HepG2 (cell line): ENCODE measurements at regions not wholly inside any gene's neighbourhood (a gene's known extent, or its start where the extent isn't known, plus 50 kb on each side); places are given as distances from the start of the nearest gene placed in this dataset.

ENCODE experiments used
- ATAC-seq: fragments of 200-7000 bp; cut with Tn5 transposase; 3 replicates; pipeline ENCODE4 v1.9.1; 2020; ENCODE audit warnings: mild to moderate bottlenecking, moderate library complexity
- BruUV-seq: library from RNA; stranded (reverse); fragments of 400-500 nt; replicated peaks from 2 replicates; lab custom pipeline; 2021; lab: Mats Ljungman, UMichigan
- CTCF ChIA-PET: fragments of 300-600 bp; formaldehyde crosslinking; extraction: SDS; loops from one replicate; lab custom pipeline; 2021; ENCODE audit warnings: low total read pairs, inconsistent platforms, low intra/inter-chr PET ratio; lab: Yijun Ruan, JAX
- POLR2A ChIA-PET: fragments of 350-600 bp; sonication (Branson Sonifier 250); formaldehyde crosslinking; loops from one replicate; lab custom pipeline; 2020; ENCODE audit warnings: antibody characterized with exemption, inconsistent platforms; lab: Yijun Ruan, JAX
- DNase-seq: peaks from one replicate; pipeline ENCODE4 v3.0.0-alpha.2; 2015; ENCODE audit warnings: low spot score
- FAIRE-seq: peaks from 3 replicates; lab custom pipeline; 2011; peaks lifted over from hg19 to GRCh38; lab: Jason Lieb, UNC
- H2AFZ ChIP-seq: one replicate; pipeline ENCODE4 v1.6.1; 2011; ENCODE audit warnings: low read length, inconsistent platforms
- H3K27ac ChIP-seq: fragments of 300-600 bp; 3 replicates; pipeline ENCODE4 v1.8.0; 2011; ENCODE audit warnings: mixed run types, mild to moderate bottlenecking, mixed read lengths, low read length, inconsistent platforms; ENCODE audit not compliant: insufficient read depth; ENCODE audit errors: extremely low read length
- H3K27me3 ChIP-seq, 2 experiments: fragments of 200-600 bp in 1 of 2; 2 replicates in 1 of 2; 3 replicates in 1 of 2; pipeline versions ENCODE4 v1.6.0 to v1.8.0; 2011; ENCODE audit warnings: low read length in 2 of 2, mild to moderate bottlenecking in 2 of 2, moderate library complexity in 2 of 2, inconsistent platforms in 1 of 2; ENCODE audit not compliant: insufficient read depth in 2 of 2, control insufficient read depth in 1 of 2
- H3K36me3 ChIP-seq, 2 experiments: fragments of 200-600 bp in 1 of 2; replicated peaks in 1 of 2; 2 replicates in 1 of 2; 3 replicates in 1 of 2; pipeline versions ENCODE4 v1.5.1 to v1.8.0; 2011; ENCODE audit warnings: low read length in 2 of 2, inconsistent platforms in 1 of 2; ENCODE audit not compliant: insufficient read depth in 2 of 2, control insufficient read depth in 1 of 2
- H3K4me1 ChIP-seq: 2 replicates; pipeline ENCODE4 v1.5.1; 2012; ENCODE audit warnings: low read length, inconsistent platforms; ENCODE audit not compliant: insufficient read depth
- H3K4me2 ChIP-seq: 2 replicates; pipeline ENCODE4 v1.6.0; 2011; ENCODE audit warnings: low read depth, low read length, inconsistent platforms
- H3K4me3 ChIP-seq, 3 experiments: fragments of 200-600 bp in 1 of 3; sonication (generic), shearing (Covaris generic) in 1 of 3; replicated peaks in 1 of 3; 2 replicates each; pipeline ENCODE4 v1.5.1; 2011 to 2016; ENCODE audit warnings: low read length in 3 of 3, inconsistent platforms in 2 of 3, low read depth in 2 of 3, mild to moderate bottlenecking in 2 of 3, control low read depth in 1 of 3, mixed read lengths in 1 of 3; ENCODE audit not compliant: insufficient read depth in 1 of 3
- H3K79me2 ChIP-seq: one replicate; pipeline ENCODE4 v1.6.1; 2011; ENCODE audit warnings: low read length, inconsistent platforms; ENCODE audit not compliant: insufficient read depth
- H3K9ac ChIP-seq: 2 replicates; pipeline ENCODE4 v1.6.0; 2011; ENCODE audit warnings: mild to moderate bottlenecking, low read depth, low read length, inconsistent platforms; ENCODE audit not compliant: insufficient read depth
- H3K9me3 ChIP-seq: 2 replicates; pipeline ENCODE4 v1.5.1; 2012; ENCODE audit warnings: mild to moderate bottlenecking, low read length
- H4K20me1 ChIP-seq: 2 replicates; pipeline ENCODE4 v1.6.0; 2011; ENCODE audit warnings: inconsistent platforms, mild to moderate bottlenecking, low read length, moderate library complexity; ENCODE audit not compliant: insufficient read depth
- AHR ChIP-seq: IDR thresholded peaks from 2 replicates; pipeline ENCODE4 v1.6.1; 2018; ENCODE audit warnings: missing genetic modification reagents, missing compliant biosample characterization
- CEBPG ChIP-seq: IDR thresholded peaks from 2 replicates; pipeline ENCODE4 v1.6.1; 2016
- FOXO1 ChIP-seq: sonication (generic); formaldehyde crosslinking; IDR thresholded peaks from 2 replicates; pipeline ENCODE4 v1.4.0; 2020; ENCODE audit warnings: missing genetic modification reagents
- KLF11 ChIP-seq: IDR thresholded peaks from 2 replicates; pipeline ENCODE4 v1.6.1; 2016; ENCODE audit warnings: missing compliant biosample characterization
- LCORL ChIP-seq, 2 experiments: fragments of 450-650 bp in 1 of 2; sonication (generic) in 1 of 2; formaldehyde crosslinking in 1 of 2; IDR thresholded peaks; 2 replicates each; pipeline versions ENCODE4 v1.5.0 to v1.6.1; 2017 to 2020; ENCODE audit warnings: antibody characterized with exemption in 1 of 2, missing genetic modification reagents in 1 of 2
- PCBP1 ChIP-seq: fragments of 200-400 bp; formaldehyde crosslinking; IDR thresholded peaks from 2 replicates; pipeline ENCODE4 v1.6.1; 2017; ENCODE audit warnings: mild to moderate bottlenecking, low read depth, low read length, borderline replicate concordance
- PHF21A ChIP-seq: sonication (generic); formaldehyde crosslinking; IDR thresholded peaks from 2 replicates; pipeline ENCODE4 v1.5.0; 2020; ENCODE audit warnings: mild to moderate bottlenecking, missing genetic modification reagents
- RCOR2 ChIP-seq: IDR thresholded peaks from 2 replicates; pipeline ENCODE4 v1.6.1; 2016; ENCODE audit warnings: missing biosample characterization, missing genetic modification reagents
- REST ChIP-seq, 2 experiments: IDR thresholded peaks; 2 replicates each; pipeline ENCODE4 v1.6.1; 2011 to 2012; ENCODE audit warnings: low read length in 2 of 2, borderline replicate concordance in 1 of 2, low read depth in 1 of 2, mild to moderate bottlenecking in 1 of 2, moderate library complexity in 1 of 2
- SAFB2 ChIP-seq: sonication (generic); formaldehyde crosslinking; IDR thresholded peaks from 2 replicates; pipeline ENCODE4 v1.5.1; 2020; ENCODE audit warnings: missing genetic modification reagents, low read depth, mild to moderate bottlenecking, borderline replicate concordance
- SIN3A ChIP-seq: IDR thresholded peaks from 2 replicates; pipeline ENCODE4 v1.6.1; 2011; ENCODE audit warnings: low read depth, mild to moderate bottlenecking, control low read depth, low read length, borderline replicate concordance
- ZNF260 ChIP-seq: sonication (generic); formaldehyde crosslinking; IDR thresholded peaks from 2 replicates; pipeline ENCODE4 v1.4.0; 2020; ENCODE audit warnings: missing genetic modification reagents, low read depth, mild to moderate bottlenecking, borderline replicate concordance
- ZNF430 ChIP-seq: sonication (generic); formaldehyde crosslinking; IDR thresholded peaks from 2 replicates; pipeline ENCODE4 v1.9.0; 2021; ENCODE audit warnings: mild to moderate bottlenecking, missing genetic modification reagents
- ZNF557 ChIP-seq: sonication (generic); formaldehyde crosslinking; IDR thresholded peaks from 2 replicates; pipeline ENCODE4 v1.4.0; 2020; ENCODE audit warnings: missing genetic modification reagents
- ZNF629 ChIP-seq: sonication (generic); formaldehyde crosslinking; conservative IDR thresholded peaks from 2 replicates; pipeline ENCODE4 v1.5.0; 2020; ENCODE audit warnings: missing genetic modification reagents
- ZNF670 ChIP-seq: sonication (generic); formaldehyde crosslinking; IDR thresholded peaks from 2 replicates; pipeline ENCODE4 v1.8.0; 2022; ENCODE audit warnings: mild to moderate bottlenecking, missing genetic modification reagents, borderline replicate concordance
- ZNF879 ChIP-seq: sonication (generic); formaldehyde crosslinking; IDR thresholded peaks from 2 replicates; pipeline ENCODE4 v1.8.1; 2023; ENCODE audit warnings: missing genetic modification reagents
- ZNF891 ChIP-seq: sonication (generic); formaldehyde crosslinking; IDR thresholded peaks from 2 replicates; pipeline ENCODE4 v1.5.0; 2020; ENCODE audit warnings: mild to moderate bottlenecking, missing genetic modification reagents
- ZSCAN25 ChIP-seq: sonication (generic); formaldehyde crosslinking; IDR thresholded peaks from 2 replicates; pipeline ENCODE4 v1.8.0; 2022; ENCODE audit warnings: mild to moderate bottlenecking, missing genetic modification reagents
- WGBS: methylation state at CpG from one replicate; pipeline ENCODE4 v1.1.6; 2017; ENCODE audit warnings: low lambda C conversion rate; 5-methylcytosine and 5-hydroxymethylcytosine counted together
- in situ Hi-C: cut with HindIII; loops from 2 replicates; pipeline ENCODE4 v1.10.0; 2017; ENCODE audit warnings: low pct_unique_long_range_greater_than_20kb; ENCODE audit not compliant: extremely low pct_ligation_motif_present
- intact Hi-C: fragments of 100-400 bp; cut with micrococcal nuclease; formaldehyde crosslinking; loops from one replicate; pipeline ENCODE4 v1.10.0; 2022; ENCODE audit not compliant: unreplicated experiment
- TF ChIP-seq, protein P1 (sequence below): sonication (generic); formaldehyde crosslinking; IDR thresholded peaks from 2 replicates; pipeline ENCODE4 v1.4.0; 2020; ENCODE audit warnings: missing genetic modification reagents, low read depth, mild to moderate bottlenecking, borderline replicate concordance

DNA sequence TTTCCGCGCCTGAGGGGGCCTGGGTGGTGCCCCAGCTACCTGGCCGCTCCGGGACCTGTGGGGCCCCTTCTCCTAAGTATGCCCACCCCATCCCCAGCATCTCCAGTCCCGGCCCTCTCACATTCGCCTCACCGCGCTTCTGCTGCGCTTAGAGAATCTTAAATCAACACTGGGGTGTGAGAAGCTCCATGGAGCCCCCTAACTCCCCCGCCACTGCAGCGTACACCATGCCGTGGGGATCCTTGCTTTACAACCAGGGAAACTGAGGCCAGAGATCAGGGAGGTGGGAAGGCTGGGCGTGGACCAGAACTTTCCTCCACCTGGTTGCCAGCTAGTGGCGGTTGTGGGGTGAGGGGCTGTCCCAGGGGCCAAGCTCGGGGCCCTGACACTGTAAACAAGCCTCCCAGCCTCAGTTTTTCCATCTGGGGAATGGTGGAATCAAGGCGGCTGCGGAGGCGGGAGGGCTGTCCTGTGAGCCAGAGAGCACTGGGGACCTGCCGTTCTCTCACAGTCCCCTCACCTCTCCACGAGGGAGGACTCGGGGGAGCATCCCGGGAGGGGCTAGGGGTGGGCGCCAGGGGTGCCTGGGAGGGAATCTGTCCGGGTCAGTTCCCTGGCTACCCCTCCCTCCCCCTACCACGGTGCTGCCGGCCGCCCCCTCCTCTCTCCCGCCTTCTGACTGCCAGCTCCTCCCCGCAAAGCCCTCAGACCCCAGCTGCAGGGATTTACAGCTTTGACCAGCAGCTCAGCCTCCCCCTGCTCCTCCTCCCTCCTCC, 161.2 kb downstream of the C9orf50 start:
- ATAC-seq, result peak; percentile 54
- Histone ChIP-seq H3K36me3 (no peaks in the 10 kb centered on the region), H3K4me3 (peak overlapping the region; percentile 21 to 70 (median 40)), H3K4me2 (peak overlapping the region; percentile 99), H3K79me2 (no peaks in the 10 kb centered on the region), H2AFZ (no peak overlapping the region), H3K4me1 (peaks cover 47% of the 10 kb centered on the region), H4K20me1 (no peaks in the 10 kb centered on the region), H3K9ac (peak overlapping the region; percentile 57), H3K9me3 (no peaks in the 10 kb centered on the region), H3K27ac (peak overlapping the region; percentile 44), H3K27me3 (peaks cover 3 to 6% of the 10 kb centered on the region in 2 experiments; a peak in 3 of 5 replicates)
- WGBS, result 0% methylated on average over 11 of the region's 29 CpGs
- ChIA-PET CTCF (no interaction called here), POLR2A (interaction anchor here (0.6 to 4.3 kb wide), 26 partner anchors 9 to 319 kb away, joined by 3 to 53 read pairs (median 6); partner anchors contain the start of gene IER5L)
- FAIRE-seq, result no peak
- BruUV-seq, result no TSS peak
- intact Hi-C loops (loop anchor here (1.0 kb wide), 1 partner anchor 148 kb away; no protein-coding TSS in a partner anchor), in situ Hi-C loops (no loop called here)
- no peak for DNase-seq
- peak; percentile 19; the same call in 1 of the 2 replicates for TF ChIP-seq SAFB2
- TF ChIP-seq ZNF891, result peak; percentile 71; the same call in 1 of the 2 replicates
- TF ChIP-seq LCORL (IDR thresholded peaks at IDR 0.05), result no peak
- 0 out of 2 replicates have a peak, but pooled peaks have one; percentile 62 for TF ChIP-seq LCORL (CRISPR knock-in tag; IDR thresholded peaks at IDR 0.05)
- TF ChIP-seq RCOR2, result peak; percentile 12; the same call in 1 of the 2 replicates
- peak; percentile 81; the same call in 1 of the 2 replicates for TF ChIP-seq ZSCAN25 (CRISPR knock-in tag)
- peak; percentile 94 for TF ChIP-seq ZNF629 (CRISPR knock-in tag)
- no peak for TF ChIP-seq ZNF879 (CRISPR knock-in tag)
- no peak for TF ChIP-seq ZNF260 (CRISPR knock-in tag)
- no peak for TF ChIP-seq FOXO1 (CRISPR knock-in tag)
- TF ChIP-seq KLF11 (CRISPR knock-in tag), result no peak
- TF ChIP-seq ZNF430, result 0 out of 2 replicates have a peak, but pooled peaks have one; percentile 9
- no peak for TF ChIP-seq ZNF557 (CRISPR knock-in tag)
- 0 out of 2 replicates have a peak, but pooled peaks have one; percentile 34 for TF ChIP-seq ZNF670 (CRISPR knock-in tag)
- TF ChIP-seq REST (IDR thresholded peaks at IDR 0.05; ENCODE audit: borderline replicate concordance in 1 of 2, low read depth in 1 of 2, low read length in 2 of 2), result no peak
- peak; percentile 24; the same call in 1 of the 2 replicates for TF ChIP-seq SIN3A
- TF ChIP-seq CEBPG (CRISPR knock-in tag), result no peak
- no peak for TF ChIP-seq PHF21A
- no peak for TF ChIP-seq AHR (CRISPR knock-in tag)
- TF ChIP-seq, protein P1, sequence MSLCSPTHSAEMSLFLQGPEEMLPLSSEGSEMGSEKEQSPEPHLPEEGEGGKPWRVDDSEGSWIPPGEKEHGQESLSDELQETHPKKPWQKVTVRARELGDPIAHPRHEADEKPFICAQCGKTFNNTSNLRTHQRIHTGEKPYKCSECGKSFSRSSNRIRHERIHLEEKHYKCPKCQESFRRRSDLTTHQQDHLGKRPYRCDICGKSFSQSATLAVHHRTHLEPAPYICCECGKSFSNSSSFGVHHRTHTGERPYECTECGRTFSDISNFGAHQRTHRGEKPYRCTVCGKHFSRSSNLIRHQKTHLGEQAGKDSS (CRISPR knock-in tag), result no peak
- 0 out of 2 replicates have a peak, but pooled peaks have one; percentile 38 for TF ChIP-seq PCBP1
